Bronchial epithelial cell (primary cell): ENCODE measurements at regions not wholly inside any gene's neighbourhood (a gene's known extent, or its start where the extent isn't known, plus 50 kb on each side); places are given as distances from the start of the nearest gene placed in this dataset.

ENCODE experiments used
- DNase-seq: peaks from one replicate; pipeline ENCODE4 v3.0.0-alpha.2; 2010; ENCODE audit warnings: low read depth
- FAIRE-seq: peaks from 2 replicates; lab custom pipeline; 2011; peaks lifted over from hg19 to GRCh38; lab: Jason Lieb, UNC
- H3K27me3 ChIP-seq: 2 replicates; pipeline ENCODE4 v1.5.1; 2011; ENCODE audit warnings: low read length; ENCODE audit not compliant: control insufficient read depth, insufficient read depth
- H3K36me3 ChIP-seq: 2 replicates; pipeline ENCODE4 v1.5.1; 2011; ENCODE audit warnings: low read length; ENCODE audit not compliant: control insufficient read depth, insufficient read depth
- H3K4me3 ChIP-seq: 2 replicates; pipeline ENCODE4 v1.5.1; 2011; ENCODE audit warnings: mild to moderate bottlenecking, low read depth, low read length, control low read depth
- CTCF ChIP-seq: IDR thresholded peaks from 2 replicates; pipeline ENCODE4 v1.5.1; 2011; ENCODE audit warnings: mild to moderate bottlenecking, moderate library complexity, low read length, control low read depth, inconsistent platforms; ENCODE audit not compliant: insufficient read depth, severe bottlenecking

GRCh38 chr2:163171786-163172530 lies 333.4 kb upstream of the KCNH7 start:
- Histone ChIP-seq H3K4me3 (no peak overlapping the region), H3K27me3 (no peaks in the 10 kb centered on the region), H3K36me3 (no peaks in the 10 kb centered on the region)
- peak; percentile 72 for DNase-seq
- no peak for TF ChIP-seq CTCF
- FAIRE-seq = no peak

- Histone ChIP-seq H3K27me3 (peaks cover 1% of the 10 kb centered on the region), H3K4me3 (no peak overlapping the region), H3K36me3 (no peaks in the 10 kb centered on the region)
- FAIRE-seq (no peak), DNase-seq (peak; percentile 82)
- TF ChIP-seq CTCF = no peak
Measured at GRCh38 chr2:163157891-163158496, 319.4 kb upstream of the KCNH7 start.

- FAIRE-seq = no peak
Measured at GRCh38 chr2:163157411-163157810, 318.8 kb upstream of the KCNH7 start.

DNA sequence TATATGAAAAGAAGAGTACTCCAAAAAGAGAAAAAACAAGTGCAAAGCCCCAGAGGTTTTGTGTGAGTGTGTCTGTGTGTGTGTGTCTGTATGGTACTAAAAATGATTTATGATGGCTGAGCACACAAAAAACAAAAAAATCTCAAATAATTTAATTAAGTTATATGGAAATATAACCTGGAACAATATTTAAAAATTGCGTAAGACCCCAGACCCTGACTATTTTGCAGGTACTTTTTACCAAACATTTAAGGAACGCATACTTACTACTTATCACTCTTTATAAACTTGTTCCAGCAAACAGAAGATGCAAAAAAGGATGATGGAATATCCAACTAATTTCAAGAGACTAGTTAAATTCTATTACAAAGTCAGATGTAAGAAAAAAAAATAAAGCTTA lies 317.4 kb upstream of the KCNH7 start:
- peaks cover 1% of the 10 kb centered on the region for H3K27me3 ChIP-seq
- H3K4me3 ChIP-seq = no peak overlapping the region
- no peak for FAIRE-seq

More at GRCh38 chr2:163157411-163157810, 318.8 kb upstream of the KCNH7 start:
- H3K27me3 ChIP-seq = peaks cover 1% of the 10 kb centered on the region
- no peak for TF ChIP-seq CTCF
- DNase-seq = peak; percentile 26
- H3K4me3 ChIP-seq = no peak overlapping the region
- H3K36me3 ChIP-seq = no peaks in the 10 kb centered on the region

DNA sequence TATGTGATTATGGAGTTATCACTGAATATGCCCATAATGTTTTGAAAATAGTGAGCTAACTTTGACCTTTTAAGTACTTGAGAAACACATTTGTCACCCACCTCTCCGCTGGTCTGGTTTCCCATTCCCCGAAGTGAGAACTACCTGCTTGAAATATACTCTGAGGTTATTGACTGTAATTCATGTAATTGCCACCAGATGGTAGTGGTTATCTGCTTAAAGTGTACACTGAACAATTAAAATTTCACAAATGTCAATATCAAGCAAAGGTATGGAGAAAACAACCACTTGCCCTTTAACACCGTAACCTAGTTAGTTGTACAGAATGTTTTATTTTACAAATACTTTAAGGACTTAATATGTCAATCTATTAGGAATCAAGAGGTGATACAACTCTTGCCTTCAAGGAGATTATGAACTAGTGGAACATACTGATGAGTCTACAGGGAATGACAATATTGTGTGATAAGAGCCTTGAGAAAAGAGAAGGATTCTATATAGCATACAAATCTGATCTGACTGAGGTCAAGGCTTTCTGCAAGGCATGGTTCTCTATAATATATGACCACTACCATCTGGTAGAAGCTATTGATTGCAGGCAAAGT lies 316.8 kb upstream of the KCNH7 start:
- H3K36me3 ChIP-seq = no peaks in the 10 kb centered on the region
- peaks cover 1% of the 10 kb centered on the region for H3K27me3 ChIP-seq
- DNase-seq (peak; percentile 57), FAIRE-seq (no peak)
- peak; percentile 52 for TF ChIP-seq CTCF
- no peak overlapping the region for H3K4me3 ChIP-seq

More for the DNA sequence above, 317.4 kb upstream of the KCNH7 start:
- H3K36me3 ChIP-seq = no peaks in the 10 kb centered on the region
- no peak for TF ChIP-seq CTCF
- DNase-seq = no peak
